SK-N-SH (cell line): ENCODE measurements at regions not wholly inside any gene's neighbourhood (a gene's known extent, or its start where the extent isn't known, plus 50 kb on each side); places are given as distances from the start of the nearest gene placed in this dataset.

ENCODE experiments used
- CHD2 ChIP-seq: fragments of 150-350 bp; IDR thresholded peaks from 2 replicates; pipeline ENCODE4 v1.6.1; 2018; ENCODE audit warnings: low read length; ENCODE audit not compliant: partially characterized antibody
- CTCF ChIP-seq: fragments of 200-600 bp; sonication (generic); IDR thresholded peaks from 2 replicates; pipeline ENCODE4 v1.6.1; 2017; ENCODE audit warnings: antibody characterized with exemption, mild to moderate bottlenecking, moderate library complexity
- JUND ChIP-seq: IDR thresholded peaks from 2 replicates; pipeline ENCODE4 v1.4.0; 2012
- NFIC ChIP-seq: IDR thresholded peaks from 2 replicates; pipeline ENCODE4 v1.4.0; 2012; ENCODE audit warnings: borderline replicate concordance
- PBX3 ChIP-seq: IDR thresholded peaks from 2 replicates; pipeline ENCODE4; 2012
- REST ChIP-seq: IDR thresholded peaks from 2 replicates; pipeline ENCODE4 v1.6.1; 2012; ENCODE audit warnings: mild to moderate bottlenecking, low read depth, low read length, moderate library complexity

GRCh38 chr1:193348091-193348768, 161.8 kb upstream of the B3GALT2 start:
- TF ChIP-seq CTCF, result no peak
- TF ChIP-seq PBX3, result no peak
- no peak for TF ChIP-seq JUND
- TF ChIP-seq REST, result no peak
- TF ChIP-seq NFIC, result no peak
- no peak for TF ChIP-seq CHD2
